Fibroblast of gingiva (primary cell): ENCODE measurements at regions not wholly inside any gene's neighbourhood (a gene's known extent, or its start where the extent isn't known, plus 50 kb on each side); places are given as distances from the start of the nearest gene placed in this dataset.
A peak's percentile ranks its signal among the peaks of the same experiment; 100 is the strongest.

Experiments used
- DNase-seq: peaks from one replicate; pipeline ENCODE4 v3.0.0-alpha.2; 2011; ENCODE audit warnings: low read depth

GRCh38 chr4:157882901-157883300, 289.9 kb downstream of the GASK1B start:
- no peak for DNase-seq

- DNase-seq, result no peak
Measured at GRCh38 chr4:157880761-157881160, 292.1 kb downstream of the GASK1B start.

GRCh38 chr4:157854819-157855218, 318.0 kb downstream of the GASK1B start:
- no peak for DNase-seq

GRCh38 chr4:157840648-157841047, 332.2 kb downstream of the GASK1B start:
- no peak for DNase-seq

- no peak for DNase-seq
Measured at GRCh38 chr4:157840034-157840433, 332.8 kb downstream of the GASK1B start.

DNA sequence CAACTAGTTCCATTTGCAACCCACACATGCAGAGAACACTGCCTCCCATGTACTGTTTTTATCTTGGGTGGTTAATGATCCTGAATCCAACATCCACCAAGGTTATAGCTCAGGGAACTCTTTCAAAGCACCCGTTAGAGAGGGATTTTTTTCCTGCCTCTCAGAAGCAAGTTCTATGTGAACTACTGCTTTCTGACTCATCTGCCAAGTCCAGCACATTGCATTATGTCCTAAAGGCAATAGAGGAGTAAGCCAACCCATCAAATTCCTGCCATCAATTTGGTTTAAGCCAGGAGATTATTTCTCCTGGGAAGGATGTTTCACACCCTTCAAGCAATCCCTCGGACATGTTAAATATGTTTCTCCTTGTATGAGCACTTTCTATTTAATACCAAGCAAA, 334.5 kb downstream of the GASK1B start:
- DNase-seq, result peak; percentile 12

DNA sequence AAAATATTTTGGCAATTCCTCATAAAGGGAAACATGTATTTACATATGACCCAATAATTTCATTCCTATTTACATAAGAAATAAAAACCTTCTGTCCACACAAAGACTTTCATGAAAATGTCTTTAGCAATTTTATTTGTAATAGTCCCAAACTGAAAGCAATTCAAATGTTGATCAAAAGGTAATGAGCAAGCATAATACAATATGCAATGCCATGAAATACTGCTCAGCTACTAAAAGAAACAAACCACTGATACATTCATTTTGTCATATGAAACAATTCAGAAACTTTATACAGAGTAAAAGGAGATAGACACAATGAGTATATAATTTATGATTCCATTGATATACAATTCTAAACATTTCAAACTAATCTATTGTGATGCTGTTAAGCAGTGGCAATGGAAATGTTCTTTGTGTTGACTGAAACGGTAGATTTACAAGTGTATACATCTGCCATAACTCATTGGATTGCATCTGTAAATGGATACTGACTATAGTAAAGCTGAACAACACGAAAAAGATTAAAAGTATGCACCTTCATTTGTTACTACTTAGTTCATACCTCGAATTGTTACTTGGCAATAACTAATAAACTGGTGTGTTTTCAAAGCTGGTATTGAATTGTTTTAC, 335.6 kb downstream of the GASK1B start:
- DNase-seq, result peak; percentile 20

- DNase-seq, result no peak
Measured at GRCh38 chr4:157832596-157832995, 340.2 kb downstream of the GASK1B start.

- DNase-seq, result no peak
Measured at GRCh38 chr4:157824021-157824420, 348.8 kb downstream of the GASK1B start.

DNA sequence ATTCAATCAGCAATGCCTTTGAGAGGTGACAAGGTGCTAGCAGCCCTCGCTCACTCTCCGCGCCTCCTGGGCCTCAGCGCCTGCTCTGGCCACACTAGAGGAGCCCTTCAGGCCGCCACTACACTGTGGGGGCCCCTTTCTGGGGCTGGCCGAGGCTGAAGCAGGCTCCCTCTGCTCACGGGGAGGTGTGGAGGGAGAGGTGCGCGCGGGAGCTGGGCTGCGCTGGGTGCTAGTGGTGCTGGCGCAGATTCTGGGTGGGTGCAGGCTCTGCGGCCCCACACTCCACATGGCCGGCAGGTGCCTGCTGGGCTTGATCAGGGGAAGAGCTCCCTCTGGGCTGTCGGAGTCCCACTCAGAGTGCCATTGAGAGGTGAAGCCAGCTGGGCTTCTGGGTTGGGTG, 351.0 kb downstream of the GASK1B start:
- DNase-seq, result no peak

GRCh38 chr4:157819693-157820464, 352.9 kb downstream of the GASK1B start:
- no peak for DNase-seq

DNA sequence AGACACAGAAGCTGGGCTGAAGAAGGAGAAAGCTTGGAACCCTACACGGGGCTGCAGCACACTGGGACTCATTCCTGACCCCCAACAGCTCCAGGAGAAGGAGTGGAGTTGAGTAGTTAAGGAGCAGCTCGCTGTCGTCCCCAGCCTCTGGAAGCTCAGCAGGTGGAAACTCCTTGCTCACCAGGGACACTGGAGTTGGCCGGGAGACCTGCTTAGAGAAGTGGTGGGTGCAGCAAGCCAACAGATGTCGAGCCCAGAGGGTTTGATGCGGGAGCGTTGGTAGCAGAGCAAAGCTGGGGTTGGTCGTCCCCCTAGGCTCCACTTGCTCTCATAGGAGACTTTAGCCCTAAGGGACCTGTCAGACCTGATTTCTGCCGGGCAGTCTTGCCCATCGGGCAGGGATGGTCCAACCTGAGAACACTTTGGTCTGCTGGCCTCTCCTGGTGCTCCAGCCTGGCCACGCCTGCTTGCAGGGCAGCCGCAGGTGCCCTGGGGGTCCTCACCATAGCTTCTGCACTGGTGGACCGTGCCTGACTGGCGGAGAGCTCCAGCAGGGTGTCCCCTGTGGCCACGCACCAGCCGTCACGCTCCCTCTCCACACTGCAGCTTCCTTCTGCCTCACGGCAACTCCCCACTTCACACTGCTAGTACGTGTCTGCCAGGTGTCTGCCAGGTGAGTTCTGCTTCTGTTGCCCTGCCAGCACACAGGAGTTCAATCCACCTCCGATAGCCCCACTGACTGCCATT, 353.7 kb downstream of the GASK1B start:
- no peak for DNase-seq

DNA sequence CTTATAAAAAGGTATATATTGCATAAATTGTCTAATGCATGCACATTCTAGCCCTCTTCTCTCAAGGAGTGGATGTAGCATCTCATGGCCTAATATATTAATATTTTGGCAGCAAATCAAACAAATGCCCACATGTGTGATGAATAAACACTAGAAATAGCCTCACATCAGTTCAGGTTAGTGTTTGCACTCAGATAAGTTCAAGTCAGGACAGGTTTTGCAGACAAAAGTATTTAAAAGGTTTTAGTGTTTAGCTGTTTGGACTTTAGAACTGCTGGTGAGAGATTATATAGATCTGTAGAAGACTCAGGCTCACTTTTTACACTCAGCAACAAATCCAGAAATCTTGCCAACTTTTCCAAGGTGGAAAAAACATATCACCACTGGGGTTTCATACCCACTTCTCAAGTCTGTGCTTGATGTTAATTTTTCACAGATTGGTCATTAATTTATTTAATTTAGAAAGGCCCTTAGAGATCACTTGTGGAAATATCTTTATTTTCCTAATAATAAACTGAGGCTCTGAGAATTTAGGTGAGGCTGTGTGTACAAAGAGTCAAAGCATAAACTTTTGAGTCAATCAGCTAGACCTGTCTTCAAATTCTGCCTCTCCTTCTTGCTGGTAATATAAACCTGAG, 362.6 kb downstream of the GASK1B start:
- no peak for DNase-seq

GRCh38 chr4:157808796-157809383, 363.9 kb downstream of the GASK1B start:
- no peak for DNase-seq

DNA sequence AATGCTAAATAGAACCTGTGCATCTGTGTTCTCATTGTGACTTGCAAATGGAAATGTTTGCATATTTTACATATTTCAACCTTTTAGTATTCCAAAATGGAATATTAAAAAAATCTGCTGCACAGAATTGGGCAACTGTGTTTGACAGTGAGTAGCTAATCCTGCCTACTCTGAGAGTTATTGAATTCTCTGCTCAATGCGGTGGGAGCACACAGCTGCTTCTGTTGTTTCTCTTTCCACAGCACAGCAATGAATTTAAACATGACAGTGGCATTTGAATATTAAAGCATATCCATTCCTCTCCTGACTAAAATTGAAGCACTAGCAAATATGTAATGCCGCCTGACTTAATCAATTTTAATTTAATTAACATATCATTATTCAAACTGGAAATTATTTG, 366.6 kb downstream of the GASK1B start:
- no peak for DNase-seq

GRCh38 chr4:157804986-157805385, 367.8 kb downstream of the GASK1B start:
- DNase-seq, result no peak

GRCh38 chr4:157803845-157804521, 368.8 kb downstream of the GASK1B start:
- DNase-seq, result no peak

GRCh38 chr4:157803421-157803820, 369.4 kb downstream of the GASK1B start:
- peak; percentile 31 for DNase-seq

DNA sequence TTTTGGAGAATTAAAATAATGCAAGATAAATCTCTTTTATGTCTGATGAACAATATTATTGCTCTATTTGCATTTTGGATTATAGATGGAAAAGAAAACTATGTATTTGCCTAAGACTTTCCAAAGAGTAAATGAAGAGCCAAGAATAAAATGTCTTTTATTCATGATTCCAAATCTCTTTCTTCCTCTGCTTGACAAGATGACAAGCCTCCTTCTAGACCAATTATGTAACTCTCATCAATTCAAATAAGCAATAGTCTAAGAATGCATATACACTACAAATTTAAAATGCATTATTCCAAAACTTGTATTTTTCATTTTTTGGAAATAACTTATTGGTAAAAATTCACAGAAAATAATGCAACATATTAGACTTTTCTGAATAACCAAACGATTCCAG, 377.3 kb downstream of the GASK1B start:
- no peak for DNase-seq

- DNase-seq, result peak; percentile 3
Measured at GRCh38 chr4:157792716-157793115, 380.1 kb downstream of the GASK1B start.

- DNase-seq, result no peak
Measured at GRCh38 chr4:157791236-157791635, 381.6 kb downstream of the GASK1B start.

DNA sequence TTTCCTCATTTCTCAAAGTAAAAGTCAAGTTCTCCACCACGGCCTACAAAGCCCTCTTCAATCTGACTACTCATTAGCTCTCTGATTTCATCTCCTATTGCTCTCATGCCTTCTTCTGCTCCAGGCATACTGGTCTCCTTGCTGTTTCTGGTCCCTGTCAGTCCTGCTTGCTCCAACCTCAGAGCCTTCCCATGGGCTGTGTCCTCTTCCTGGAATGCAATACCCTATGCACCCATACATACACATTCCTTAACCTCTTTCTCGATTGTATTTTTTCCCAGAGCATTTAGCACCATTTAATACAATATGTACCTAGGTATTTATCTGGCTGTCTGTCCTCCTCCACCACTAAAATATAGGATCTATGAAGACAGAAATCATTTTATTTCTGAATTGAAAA, 385.2 kb downstream of the GASK1B start:
- DNase-seq, result no peak
